ENCODE measurements at regions not wholly inside any gene's neighbourhood (a gene's known extent, or its start where the extent isn't known, plus 50 kb on each side); places are given as distances from the start of the nearest gene placed in this dataset.

DNA sequence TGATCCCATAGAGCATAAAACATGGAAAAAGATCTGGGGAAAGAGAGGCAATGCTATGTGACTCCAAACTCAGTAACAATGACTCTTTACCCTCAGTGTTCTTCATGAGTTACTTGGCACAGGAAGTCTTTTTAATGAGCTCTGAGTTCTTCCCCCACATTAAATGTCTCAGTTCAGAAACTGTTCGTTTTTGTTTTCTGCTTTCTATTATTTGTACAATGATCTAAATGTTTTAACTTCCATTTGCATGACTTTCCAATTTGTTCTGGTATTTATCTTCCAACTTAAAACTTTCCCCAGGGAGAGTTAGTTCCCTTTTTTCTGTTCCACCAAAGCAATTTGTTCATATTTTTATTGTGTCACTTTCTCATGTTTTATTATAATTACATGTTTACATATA lies 177.0 kb upstream of the ZBTB20 start:
- ATAC-seq (ENCODE audit: low read depth) (no peak), DNase-seq (ENCODE audit: low spot score in 2 of 2) (no peak)
- H3K4me1 Mint-ChIP-seq = no peaks in the 10 kb centered on the region
- no peak overlapping the region for H3K4me3 Mint-ChIP-seq
- no peaks in the 10 kb centered on the region for H3K9me3 Mint-ChIP-seq
- H3K27ac Mint-ChIP-seq = no peak overlapping the region
- H3K27me3 Mint-ChIP-seq = peaks cover 4% of the 10 kb centered on the region
- no peaks in the 10 kb centered on the region for H3K36me3 Mint-ChIP-seq

DNA sequence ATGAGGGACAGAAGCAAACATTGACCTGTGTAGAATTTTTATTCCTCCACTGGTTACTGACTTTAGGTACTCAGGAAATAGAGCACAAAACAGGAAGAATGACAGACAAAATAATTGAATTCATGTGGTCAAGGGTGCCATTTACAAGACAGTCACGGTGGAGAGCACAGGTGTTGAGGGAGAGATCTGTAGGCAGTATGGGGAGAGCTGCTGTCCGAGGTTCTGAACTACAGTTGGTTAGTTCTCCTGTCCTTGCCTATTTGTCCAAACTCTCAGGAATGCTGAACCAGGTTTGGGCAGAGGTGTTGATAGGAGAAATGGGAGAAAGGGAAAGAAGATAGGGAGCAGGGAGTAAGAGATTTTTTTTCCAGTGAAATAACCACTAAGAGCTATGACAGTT lies 178.5 kb upstream of the ZBTB20 start:
- no peaks in the 10 kb centered on the region for H3K9me3 Mint-ChIP-seq
- ATAC-seq (ENCODE audit: low read depth) (no peak), DNase-seq (ENCODE audit: low spot score in 2 of 2) (no peak)
- no peaks in the 10 kb centered on the region for H3K4me1 Mint-ChIP-seq
- H3K27ac Mint-ChIP-seq = no peak overlapping the region
- H3K27me3 Mint-ChIP-seq = peaks cover 4% of the 10 kb centered on the region
- H3K4me3 Mint-ChIP-seq = no peak overlapping the region
- H3K36me3 Mint-ChIP-seq = no peaks in the 10 kb centered on the region

DNA sequence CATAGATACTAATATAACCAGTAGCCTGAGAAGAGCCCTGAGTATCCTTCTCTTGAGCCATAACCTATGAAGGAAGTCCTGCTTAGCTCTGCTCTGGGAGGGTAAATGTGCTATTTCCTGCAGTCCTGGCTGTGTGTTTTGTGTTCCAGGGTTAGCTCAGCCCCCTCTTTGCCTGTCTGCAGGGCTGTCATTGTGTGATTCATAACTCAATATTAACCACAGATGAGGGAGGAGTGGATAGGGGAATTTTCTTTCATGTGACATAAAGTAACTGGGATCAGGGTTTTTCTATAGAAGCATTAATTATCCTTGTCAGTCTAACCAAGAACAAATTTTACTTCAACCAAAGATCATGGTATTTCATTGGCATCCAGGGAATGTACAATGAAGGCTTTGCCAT lies 183.3 kb upstream of the ZBTB20 start:
- DNase-seq (ENCODE audit: low spot score in 2 of 2) = no peak
- ATAC-seq (ENCODE audit: low read depth) = no peak
- Mint-ChIP-seq H3K4me3 (no peak overlapping the region), H3K36me3 (no peaks in the 10 kb centered on the region), H3K9me3 (no peaks in the 10 kb centered on the region), H3K4me1 (no peaks in the 10 kb centered on the region), H3K27me3 (no peaks in the 10 kb centered on the region), H3K27ac (no peak overlapping the region)

DNA sequence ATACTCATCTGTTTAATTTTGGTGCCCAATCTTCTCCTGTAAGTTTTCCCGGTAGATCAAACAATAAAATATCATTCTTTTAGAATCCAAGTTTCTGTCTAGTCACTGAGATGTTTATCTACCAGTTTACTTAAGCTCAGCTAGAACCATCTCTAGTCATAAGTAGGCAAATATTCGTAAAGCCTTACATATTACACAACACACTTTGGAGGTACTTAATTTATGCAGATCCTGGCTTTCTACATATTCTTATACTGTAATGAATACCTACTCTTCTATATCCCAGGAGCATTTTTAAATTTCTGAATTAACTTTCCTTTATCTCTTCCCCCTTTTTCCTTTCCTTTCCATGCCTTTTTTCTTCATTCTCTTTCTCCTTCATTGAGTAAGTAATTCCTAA lies 185.9 kb upstream of the ZBTB20 start:
- H3K4me3 Mint-ChIP-seq = no peak overlapping the region
- no peaks in the 10 kb centered on the region for H3K27me3 Mint-ChIP-seq
- H3K4me1 Mint-ChIP-seq = no peaks in the 10 kb centered on the region
- H3K36me3 Mint-ChIP-seq = no peaks in the 10 kb centered on the region
- H3K27ac Mint-ChIP-seq = no peak overlapping the region
- DNase-seq (ENCODE audit: low spot score in 2 of 2) = no peak
- ATAC-seq (ENCODE audit: low read depth) = no peak
- H3K9me3 Mint-ChIP-seq = no peaks in the 10 kb centered on the region

DNA sequence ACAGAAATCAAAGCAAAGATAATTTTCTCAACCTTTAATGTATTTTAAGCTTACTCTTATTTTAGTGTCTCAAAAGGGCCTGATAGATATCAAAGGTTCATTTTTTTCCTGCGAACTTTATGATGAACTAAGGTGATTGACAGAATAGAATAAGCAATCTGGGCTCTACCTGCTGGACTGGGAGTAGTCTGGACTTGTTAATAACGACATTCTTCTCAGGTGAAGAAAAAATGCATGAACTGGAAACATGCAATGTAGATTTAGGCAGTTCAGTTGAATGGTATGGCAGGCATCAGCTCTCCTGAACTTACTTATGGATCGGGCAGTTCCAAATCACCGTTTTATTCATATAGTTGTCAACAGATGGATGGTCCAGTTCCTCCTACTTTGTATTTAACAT lies 189.7 kb upstream of the ZBTB20 start:
- no peak for DNase-seq (ENCODE audit: low spot score in 2 of 2)
- Mint-ChIP-seq H3K27ac (no peak overlapping the region), H3K4me3 (no peak overlapping the region), H3K9me3 (no peaks in the 10 kb centered on the region), H3K4me1 (no peaks in the 10 kb centered on the region), H3K27me3 (no peaks in the 10 kb centered on the region), H3K36me3 (no peaks in the 10 kb centered on the region)
- ATAC-seq (ENCODE audit: low read depth) = no peak

DNA sequence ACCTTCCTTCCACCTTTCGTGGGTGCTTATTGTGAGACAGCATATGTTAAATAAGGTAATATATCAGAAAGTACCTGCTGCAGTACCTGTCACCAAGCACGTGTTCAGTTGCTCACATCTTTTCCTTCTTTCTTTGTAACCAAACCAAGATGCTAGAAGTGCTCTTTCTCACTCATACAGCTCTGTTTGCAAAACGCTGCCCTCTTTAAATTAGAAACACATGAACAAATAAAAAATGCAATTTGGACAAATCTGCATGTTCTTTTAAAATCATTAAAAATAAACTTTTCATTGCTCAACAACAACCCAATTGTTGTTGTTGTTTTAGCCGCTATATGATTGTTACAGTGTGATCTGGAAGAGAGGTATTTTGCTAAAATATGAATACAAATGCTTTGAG lies 193.5 kb upstream of the ZBTB20 start:
- no peak overlapping the region for H3K4me3 Mint-ChIP-seq
- no peak for DNase-seq (ENCODE audit: low spot score in 2 of 2)
- no peak overlapping the region for H3K27ac Mint-ChIP-seq

DNA sequence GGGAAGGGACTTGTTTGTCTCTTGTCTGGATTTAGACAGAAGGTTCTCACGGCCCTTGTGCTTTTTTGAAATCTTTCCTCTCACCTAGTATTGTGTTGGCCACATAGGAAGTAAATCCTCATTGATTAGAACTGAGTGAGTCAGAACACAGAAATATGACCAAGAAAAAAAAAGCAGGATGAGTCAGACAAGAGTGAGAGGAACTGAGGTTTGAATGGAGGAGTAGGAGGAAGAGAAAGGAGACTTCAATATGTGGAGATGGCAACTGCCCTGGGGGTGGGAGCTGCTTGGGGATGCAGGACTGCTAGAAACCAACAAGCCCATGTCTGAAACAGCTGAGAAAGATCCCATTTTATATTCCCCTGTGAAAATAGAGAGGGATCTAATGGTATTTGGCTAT lies 194.1 kb upstream of the ZBTB20 start:
- DNase-seq (ENCODE audit: low spot score in 2 of 2) = no peak

More for the DNA sequence above, 193.5 kb upstream of the ZBTB20 start:
- no peaks in the 10 kb centered on the region for H3K4me1 Mint-ChIP-seq
- H3K27me3 Mint-ChIP-seq = peaks cover 2% of the 10 kb centered on the region
- H3K9me3 Mint-ChIP-seq = no peaks in the 10 kb centered on the region
- no peak for ATAC-seq (ENCODE audit: low read depth)
- no peaks in the 10 kb centered on the region for H3K36me3 Mint-ChIP-seq

DNA sequence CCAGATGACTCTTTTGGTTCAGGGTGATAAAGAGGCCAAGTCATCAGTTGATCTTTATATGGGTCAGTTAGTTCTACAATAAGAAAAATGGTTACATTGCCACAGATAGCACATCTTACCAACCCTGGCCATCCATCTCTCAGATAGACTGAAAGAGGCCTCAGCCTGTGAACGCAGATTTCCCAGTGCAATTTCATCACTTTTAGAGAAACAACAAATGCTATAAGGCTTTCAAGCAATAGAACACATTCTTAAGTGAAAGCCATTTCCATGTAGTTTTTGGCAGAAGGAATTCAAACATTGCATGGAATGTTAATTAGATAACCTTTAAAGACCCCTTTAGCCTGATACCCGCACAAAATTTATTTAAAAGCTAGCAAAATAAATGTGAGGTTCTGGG lies 200.6 kb upstream of the ZBTB20 start:
- Mint-ChIP-seq H3K9me3 (peaks cover 3% of the 10 kb centered on the region), H3K36me3 (no peaks in the 10 kb centered on the region), H3K4me1 (no peaks in the 10 kb centered on the region), H3K27me3 (peaks cover 2% of the 10 kb centered on the region), H3K27ac (no peak overlapping the region), H3K4me3 (no peak overlapping the region)
- ATAC-seq (ENCODE audit: low read depth) (no peak), DNase-seq (ENCODE audit: low spot score in 2 of 2) (no peak)

More for the DNA sequence above, 194.1 kb upstream of the ZBTB20 start:
- no peak for ATAC-seq (ENCODE audit: low read depth)
- no peak overlapping the region for H3K27ac Mint-ChIP-seq
- no peaks in the 10 kb centered on the region for H3K36me3 Mint-ChIP-seq
- H3K4me1 Mint-ChIP-seq = no peaks in the 10 kb centered on the region
- H3K27me3 Mint-ChIP-seq = peaks cover 2% of the 10 kb centered on the region
- no peak overlapping the region for H3K4me3 Mint-ChIP-seq
- H3K9me3 Mint-ChIP-seq = no peaks in the 10 kb centered on the region

DNA sequence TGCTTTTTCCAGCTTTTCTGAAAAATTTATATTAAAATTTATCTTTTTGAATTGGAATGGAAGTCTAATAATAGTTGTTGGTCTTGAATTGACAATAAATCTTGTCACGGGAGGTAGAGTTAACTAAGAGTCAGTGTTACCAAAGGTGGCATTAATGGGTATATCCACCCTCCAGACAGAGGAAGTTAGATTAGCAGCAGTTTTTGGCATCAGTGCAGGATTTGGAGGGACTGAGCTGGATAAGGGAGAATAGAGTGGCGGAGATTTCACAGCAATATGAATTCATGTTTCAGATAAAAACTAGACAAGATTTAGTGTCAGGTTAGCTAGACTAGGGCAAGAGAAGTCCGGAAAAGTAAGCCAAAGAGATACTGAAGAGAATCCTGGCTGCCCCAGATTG lies 201.3 kb upstream of the ZBTB20 start:
- H3K4me1 Mint-ChIP-seq = no peaks in the 10 kb centered on the region
- H3K9me3 Mint-ChIP-seq = peaks cover 7% of the 10 kb centered on the region
- H3K36me3 Mint-ChIP-seq = peaks cover 1% of the 10 kb centered on the region
- H3K27me3 Mint-ChIP-seq = peaks cover 2% of the 10 kb centered on the region
- DNase-seq (ENCODE audit: low spot score in 2 of 2) (no peak), ATAC-seq (ENCODE audit: low read depth) (no peak)
- no peak overlapping the region for H3K27ac Mint-ChIP-seq
- no peak overlapping the region for H3K4me3 Mint-ChIP-seq

DNA sequence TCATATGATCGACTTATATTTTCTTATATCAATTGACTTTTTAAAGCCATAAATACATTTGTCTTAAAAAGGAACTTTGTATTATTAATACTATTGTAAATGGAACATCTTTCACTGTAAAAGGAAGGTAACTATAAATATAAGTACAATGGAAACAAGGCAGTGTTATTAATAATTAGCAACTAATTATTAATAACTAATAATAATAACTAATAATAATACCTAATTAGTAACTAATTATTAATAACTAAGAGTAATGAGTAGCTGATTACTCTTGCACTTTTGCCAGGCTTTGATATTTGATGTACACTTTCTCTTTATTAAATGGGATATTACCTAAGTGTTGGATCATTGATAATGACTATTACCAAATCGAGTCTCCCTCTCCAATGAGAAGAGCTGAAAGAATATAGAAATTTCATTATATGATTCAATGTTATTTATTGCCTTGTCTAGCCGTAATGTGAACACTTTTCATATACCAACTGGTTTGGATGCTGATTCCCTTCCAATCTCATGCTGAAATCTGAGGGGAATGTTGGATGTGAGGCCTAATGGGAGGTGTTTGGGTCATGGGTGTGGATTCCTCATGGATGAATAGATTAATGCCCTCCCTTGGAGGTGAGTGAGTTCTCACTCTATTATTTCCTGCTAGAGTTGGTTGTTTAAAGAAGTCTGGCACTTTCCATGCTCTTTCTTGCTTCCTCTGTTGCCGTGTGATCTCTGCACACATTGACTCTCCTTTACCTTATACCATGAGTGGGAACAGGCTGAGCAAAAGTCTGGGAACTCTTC lies 202.1 kb upstream of the ZBTB20 start:
- Mint-ChIP-seq H3K9me3 (peaks cover 7% of the 10 kb centered on the region), H3K27me3 (peaks cover 2% of the 10 kb centered on the region), H3K4me3 (no peak overlapping the region), H3K4me1 (no peaks in the 10 kb centered on the region), H3K27ac (no peak overlapping the region), H3K36me3 (peaks cover 1% of the 10 kb centered on the region)
- ATAC-seq (ENCODE audit: low read depth) = no peak
- no peak for DNase-seq (ENCODE audit: low spot score in 2 of 2)

DNA sequence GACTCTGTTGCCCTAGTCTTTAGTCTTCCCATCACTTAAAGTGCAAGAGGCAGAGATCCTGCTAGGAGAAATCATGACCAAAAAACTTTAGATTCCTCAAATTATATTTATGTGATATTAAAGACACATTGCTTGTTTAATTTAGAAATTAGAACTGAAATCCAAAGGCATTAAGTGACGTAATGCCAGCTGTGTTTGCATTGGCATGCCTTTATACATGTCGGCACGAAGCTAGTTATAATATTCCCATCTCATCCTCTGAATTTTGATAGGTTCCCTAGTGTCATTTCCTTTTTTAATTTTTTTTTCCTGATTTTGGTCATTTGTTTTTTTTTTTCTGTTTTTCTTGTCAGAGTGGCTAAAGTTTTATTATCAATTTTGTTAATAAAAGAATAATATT lies 203.5 kb upstream of the ZBTB20 start:
- no peak overlapping the region for H3K27ac Mint-ChIP-seq
- no peaks in the 10 kb centered on the region for H3K27me3 Mint-ChIP-seq
- no peaks in the 10 kb centered on the region for H3K4me1 Mint-ChIP-seq
- H3K36me3 Mint-ChIP-seq = peaks cover 4% of the 10 kb centered on the region
- ATAC-seq (ENCODE audit: low read depth) = no peak
- H3K4me3 Mint-ChIP-seq = no peak overlapping the region
- H3K9me3 Mint-ChIP-seq = peaks cover 8% of the 10 kb centered on the region
- no peak for DNase-seq (ENCODE audit: low spot score in 2 of 2)

DNA sequence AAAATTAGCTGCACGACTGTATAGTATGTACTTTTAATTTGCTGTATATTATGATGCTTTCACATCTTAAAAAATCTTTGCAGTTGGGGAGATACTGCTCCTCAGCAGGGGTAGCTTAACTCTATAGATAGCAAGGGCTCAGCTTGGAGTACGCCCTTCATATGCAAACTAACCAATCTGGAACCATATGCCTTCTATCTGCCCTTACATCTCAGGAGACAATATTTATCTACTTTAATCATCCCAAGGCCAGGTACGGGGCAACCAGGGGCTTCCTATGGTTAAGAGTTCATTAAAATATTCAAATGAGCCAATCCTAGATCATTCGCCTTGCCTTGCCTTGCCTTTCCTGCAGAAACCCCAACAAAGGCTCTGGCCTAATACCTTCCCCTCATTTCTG lies 204.1 kb upstream of the ZBTB20 start:
- Mint-ChIP-seq H3K4me3 (no peak overlapping the region), H3K9me3 (peaks cover 8% of the 10 kb centered on the region), H3K36me3 (peaks cover 4% of the 10 kb centered on the region), H3K27ac (no peak overlapping the region), H3K27me3 (no peaks in the 10 kb centered on the region), H3K4me1 (no peaks in the 10 kb centered on the region)
- ATAC-seq (ENCODE audit: low read depth) (no peak), DNase-seq (ENCODE audit: low spot score in 2 of 2) (no peak)

DNA sequence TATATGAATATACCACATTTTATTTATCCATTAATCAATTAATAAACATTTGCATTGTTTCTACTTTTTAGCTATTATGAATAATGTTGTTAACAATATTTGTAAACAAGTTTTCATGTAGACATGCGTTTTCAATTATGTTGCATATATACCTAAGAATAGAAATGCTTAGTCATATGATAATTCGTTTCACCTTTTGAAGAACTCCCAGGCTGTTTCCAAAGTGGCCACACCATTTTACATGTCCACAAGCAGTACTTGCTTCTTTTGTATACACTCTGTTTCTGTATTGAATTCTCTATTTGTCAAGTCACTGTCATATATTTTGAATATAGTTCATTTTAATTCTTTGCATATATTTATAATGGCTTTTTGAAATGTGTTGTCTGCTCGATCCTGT lies 206.9 kb upstream of the ZBTB20 start:
- H3K27me3 Mint-ChIP-seq = no peaks in the 10 kb centered on the region
- H3K36me3 Mint-ChIP-seq = peaks cover 4% of the 10 kb centered on the region
- H3K4me3 Mint-ChIP-seq = no peak overlapping the region
- DNase-seq (ENCODE audit: low spot score in 2 of 2) (no peak), ATAC-seq (ENCODE audit: low read depth) (no peak)
- H3K9me3 Mint-ChIP-seq = peaks cover 8% of the 10 kb centered on the region
- H3K4me1 Mint-ChIP-seq = no peaks in the 10 kb centered on the region
- no peak overlapping the region for H3K27ac Mint-ChIP-seq

DNA sequence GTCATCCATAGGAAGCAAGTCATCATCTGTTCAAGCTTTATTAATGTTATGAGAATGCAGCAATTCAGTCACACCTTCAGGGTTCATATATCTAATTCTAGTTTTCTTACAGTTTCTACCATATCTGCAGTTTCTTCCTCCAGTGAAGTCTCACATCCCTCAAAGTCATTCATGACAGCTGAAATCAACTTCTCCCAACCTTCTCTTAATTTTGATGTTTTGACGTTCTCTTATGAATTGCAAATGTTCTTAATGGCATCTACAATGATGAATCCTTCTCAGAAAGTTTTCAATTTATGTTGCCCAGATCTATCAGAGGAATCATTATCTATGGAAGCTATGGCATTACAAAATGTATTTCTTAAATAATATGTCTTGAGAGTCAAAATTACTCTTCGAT lies 210.4 kb upstream of the ZBTB20 start:
- Mint-ChIP-seq H3K36me3 (peaks cover 4% of the 10 kb centered on the region), H3K27ac (no peak overlapping the region), H3K9me3 (peaks cover 7% of the 10 kb centered on the region), H3K4me1 (peaks cover 6% of the 10 kb centered on the region), H3K4me3 (no peak overlapping the region), H3K27me3 (no peaks in the 10 kb centered on the region)
- no peak for DNase-seq (ENCODE audit: low spot score in 2 of 2)
- ATAC-seq (ENCODE audit: low read depth) = no peak

DNA sequence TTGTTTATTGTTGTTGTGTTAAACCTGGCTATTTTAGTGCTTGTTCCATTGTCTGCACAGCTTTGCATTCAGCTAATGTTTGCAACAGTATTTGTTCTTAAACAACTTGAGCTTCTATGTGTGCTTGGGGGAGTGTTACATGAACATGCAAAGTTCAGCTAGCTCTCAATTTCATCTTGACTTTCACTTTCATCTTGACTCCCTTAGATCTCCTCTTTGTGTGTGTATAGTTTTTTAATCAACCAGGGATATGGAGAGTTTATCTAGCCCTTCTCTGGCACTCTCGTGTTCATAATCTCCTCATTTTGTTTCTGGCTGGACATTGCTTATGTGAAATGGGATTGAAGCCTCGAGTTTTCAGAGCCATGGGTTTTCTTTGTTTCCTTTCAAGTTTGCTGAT lies 212.4 kb upstream of the ZBTB20 start:
- Mint-ChIP-seq H3K4me1 (peaks cover 6% of the 10 kb centered on the region), H3K4me3 (peak overlapping the region; percentile 2), H3K27me3 (no peaks in the 10 kb centered on the region), H3K36me3 (peaks cover 7% of the 10 kb centered on the region), H3K9me3 (peaks cover 3% of the 10 kb centered on the region), H3K27ac (no peak overlapping the region)
- ATAC-seq (ENCODE audit: low read depth) (peak; percentile 65), DNase-seq (ENCODE audit: low spot score in 2 of 2) (no peak)

Data from memory B cell (primary cell).